GM21723 (cell line): ENCODE measurements at regions not wholly inside any gene's neighbourhood (a gene's known extent, or its start where the extent isn't known, plus 50 kb on each side); places are given as distances from the start of the nearest gene placed in this dataset.

ENCODE experiments used
- ATAC-seq: cut with Tn5 transposase; IDR thresholded peaks from one replicate; pipeline ENCODE4 v1.9.1; 2021; ENCODE audit warnings: mild to moderate bottlenecking, moderate library complexity; ENCODE audit not compliant: unreplicated experiment

GRCh38 chr17:12574525-12574924, 91.2 kb upstream of the MYOCD start:
- ATAC-seq, result no peak

DNA sequence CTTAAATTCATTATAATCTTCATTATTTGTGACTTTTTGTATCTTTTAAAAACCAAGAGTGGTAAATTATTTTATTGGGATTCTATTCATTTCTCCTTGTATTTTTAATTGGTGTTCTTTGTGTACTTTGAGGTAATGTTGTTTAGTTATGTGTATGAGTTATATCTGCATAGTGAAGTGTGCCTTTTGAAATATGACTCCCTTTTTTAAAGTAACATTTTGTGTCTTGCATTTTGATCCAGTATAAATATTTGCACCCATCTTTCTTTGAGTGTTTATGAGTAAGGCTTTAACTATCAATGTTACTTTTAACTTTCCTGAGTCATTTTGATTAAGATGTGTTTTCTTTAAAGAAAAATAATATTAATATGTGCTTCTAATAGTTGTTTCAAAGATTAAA, 90.0 kb upstream of the MYOCD start:
- ATAC-seq, result no peak

GRCh38 chr17:12579288-12579687, 86.4 kb upstream of the MYOCD start:
- ATAC-seq, result no peak

- no peak for ATAC-seq
Observed at GRCh38 chr17:12580640-12581039, 85.0 kb upstream of the MYOCD start.

- ATAC-seq, result no peak
Observed at GRCh38 chr17:12584727-12585126, 81.0 kb upstream of the MYOCD start.

DNA sequence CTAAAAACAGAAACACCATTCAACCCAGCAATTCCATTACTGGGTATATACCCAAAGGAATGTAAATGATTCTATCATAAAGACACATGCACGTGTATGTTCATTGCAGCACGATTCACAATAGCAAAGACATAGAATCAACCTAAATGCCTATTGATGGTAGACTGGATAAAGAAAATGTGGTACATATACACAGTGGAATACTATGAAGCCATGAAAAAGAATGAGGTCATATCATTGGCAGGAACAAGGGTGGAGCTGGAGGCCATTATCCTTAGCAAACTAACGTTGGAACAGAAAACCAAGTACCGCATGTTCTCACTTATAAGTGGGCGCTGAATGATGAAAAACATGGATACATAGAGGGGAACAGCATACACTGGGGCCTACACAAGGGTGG, 77.2 kb upstream of the MYOCD start:
- no peak for ATAC-seq

DNA sequence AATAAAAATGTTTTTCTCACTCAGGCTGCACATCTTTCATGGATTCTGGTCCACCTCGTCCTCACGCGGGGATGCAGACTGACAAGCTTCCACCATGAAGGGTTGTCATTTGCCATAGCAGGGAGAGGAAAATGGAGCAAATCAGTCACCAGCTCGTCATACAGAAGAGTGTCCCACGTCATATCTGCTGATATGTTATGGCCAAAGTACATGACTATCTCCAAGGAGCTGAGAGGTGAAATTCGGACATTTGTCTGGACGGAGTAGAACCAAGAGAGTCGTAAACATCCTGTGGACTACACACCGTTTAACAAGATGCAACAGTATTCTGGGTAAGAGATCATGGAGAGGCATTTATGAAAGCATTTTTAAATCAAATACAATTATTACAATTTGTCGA, 75.3 kb upstream of the MYOCD start:
- no peak for ATAC-seq

- no peak for ATAC-seq
Observed at GRCh38 chr17:12591021-12591735, 74.5 kb upstream of the MYOCD start.

DNA sequence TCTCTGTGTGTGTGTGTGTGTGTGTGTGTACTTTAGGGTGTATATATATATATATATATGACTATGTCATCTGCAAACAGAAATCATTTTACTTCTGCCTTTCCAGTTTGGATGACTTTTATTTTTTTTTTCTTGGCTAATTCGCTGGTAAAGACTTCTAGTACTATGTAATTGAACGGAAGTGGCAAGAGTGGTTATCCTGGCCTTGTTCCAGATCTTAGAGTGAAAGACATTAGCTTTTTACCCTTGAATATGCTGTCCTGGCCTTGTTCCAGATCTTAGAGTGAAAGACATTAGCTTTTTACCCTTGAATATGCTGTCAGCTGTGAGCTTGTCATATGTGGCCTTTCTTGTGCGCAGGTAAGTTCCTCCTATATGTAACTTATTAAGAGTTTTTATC, 72.7 kb upstream of the MYOCD start:
- no peak for ATAC-seq

GRCh38 chr17:12596961-12597360, 68.7 kb upstream of the MYOCD start:
- no peak for ATAC-seq

GRCh38 chr17:12597895-12598294, 67.8 kb upstream of the MYOCD start:
- ATAC-seq, result no peak

DNA sequence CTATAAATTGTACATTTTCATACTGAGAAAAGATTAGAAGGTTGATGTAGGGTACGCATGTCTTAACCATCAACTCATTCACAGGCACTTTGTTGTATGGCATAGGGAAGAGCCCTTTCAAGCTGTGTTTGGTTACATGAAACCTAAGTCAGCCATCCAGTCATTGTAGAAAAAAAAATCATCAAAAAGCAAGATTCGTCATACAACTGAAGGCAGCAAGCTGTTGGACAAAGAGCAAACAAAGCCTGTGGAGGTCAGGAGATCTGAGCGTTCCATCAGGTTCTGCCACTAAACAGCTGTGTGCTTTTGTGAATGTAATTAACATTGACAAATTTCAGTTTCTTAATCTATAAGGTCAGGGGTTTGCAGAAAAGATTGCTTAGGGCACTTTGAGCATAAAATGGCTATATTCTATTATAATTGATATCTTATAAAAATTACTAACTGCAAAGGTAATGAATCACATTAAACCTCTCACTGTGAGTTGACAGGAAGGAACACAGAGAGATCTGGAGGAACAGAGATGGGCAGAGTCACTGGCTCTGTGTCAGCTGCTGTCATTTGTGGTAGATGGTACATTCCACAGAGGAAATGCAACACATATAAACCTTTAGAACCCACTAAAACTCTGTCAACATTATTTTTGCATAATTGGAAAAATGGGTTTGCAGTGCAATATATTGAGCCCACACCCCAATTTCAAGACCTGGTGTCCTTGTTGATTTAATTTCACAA, 66.3 kb upstream of the MYOCD start:
- ATAC-seq, result no peak

GRCh38 chr17:12600349-12600748, 65.3 kb upstream of the MYOCD start:
- no peak for ATAC-seq

DNA sequence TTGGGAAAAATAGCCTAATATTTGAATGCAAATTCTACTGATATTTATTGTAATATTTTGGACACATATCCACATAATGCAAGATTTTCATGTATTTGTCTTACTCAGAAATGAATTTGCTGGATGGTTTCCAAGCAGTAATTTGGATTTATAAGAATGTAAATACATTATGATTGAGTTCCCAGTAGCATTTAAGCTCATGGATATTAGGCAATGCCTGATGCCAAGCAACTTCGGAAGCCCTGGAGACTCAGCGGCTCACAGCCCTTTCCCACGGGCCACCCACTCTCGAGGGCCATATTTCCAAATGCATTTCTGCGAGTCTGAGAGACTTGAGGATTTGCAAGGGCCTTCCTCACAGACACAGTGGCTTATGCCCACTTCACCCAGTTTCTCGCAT, 62.1 kb upstream of the MYOCD start:
- no peak for ATAC-seq

- ATAC-seq, result no peak
Observed at GRCh38 chr17:12605222-12605621, 60.5 kb upstream of the MYOCD start.

DNA sequence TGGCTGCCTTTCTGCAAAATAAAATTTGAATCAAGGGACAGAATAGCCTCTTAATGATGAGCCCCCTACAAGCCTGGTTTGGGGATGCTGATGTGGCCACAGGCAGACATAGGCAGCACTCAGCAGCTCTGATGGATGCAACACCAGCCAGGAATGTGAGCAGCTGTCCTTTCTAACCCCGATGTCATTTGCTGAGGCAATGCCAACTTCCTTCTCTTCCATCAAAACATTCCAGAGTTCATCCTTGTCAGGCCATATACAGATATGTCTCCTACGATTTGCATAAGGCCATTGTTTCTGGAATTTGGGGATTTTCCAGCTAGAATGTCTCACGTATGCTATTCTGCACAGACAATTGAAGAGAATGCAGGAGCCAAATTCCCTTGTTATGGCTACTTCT, 52.1 kb upstream of the MYOCD start:
- no peak for ATAC-seq
